NCI-H526 treated with DMSO at 0.1 percent for 48 hours (cell line): ENCODE measurements at regions not wholly inside any gene's neighbourhood (a gene's known extent, or its start where the extent isn't known, plus 50 kb on each side); places are given as distances from the start of the nearest gene placed in this dataset.
"Not testable (repeated sequence)": the region's sequence is repeated elsewhere in the genome, so short reads cannot be mapped to it uniquely, and the experiment has no call there.

Source experiments
- DNase-seq: peaks from one replicate; lab custom pipeline; 2025; lab: John Stamatoyannopoulos, UW

- no peak for DNase-seq
These were observed 378.8 kb downstream of the MED13L start for GRCh38 chr12:115898670-115899069.

- DNase-seq = no peak
These were observed 379.8 kb downstream of the MED13L start for GRCh38 chr12:115897729-115898128.

DNA sequence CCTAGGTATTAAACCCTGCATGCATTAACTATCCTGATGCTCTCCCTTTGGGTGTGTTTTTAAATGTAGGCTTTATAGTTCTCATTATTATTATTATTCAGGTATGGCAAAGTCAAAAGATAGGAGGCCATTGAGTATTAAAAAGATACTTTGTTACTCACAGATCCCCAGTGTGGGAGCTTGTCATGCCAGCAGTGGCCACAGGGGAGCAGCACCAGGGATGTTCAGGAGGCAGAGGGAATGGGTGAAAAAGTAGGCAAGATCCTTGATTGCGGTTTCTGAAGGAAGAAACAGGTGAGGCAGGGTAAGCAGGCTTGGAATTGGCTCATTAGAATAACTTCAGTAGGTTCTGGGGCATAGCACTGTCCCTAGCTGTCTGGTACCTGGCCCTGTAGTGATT, 382.2 kb downstream of the MED13L start:
- DNase-seq = no peak

- DNase-seq = no peak
These were observed 385.8 kb downstream of the MED13L start for GRCh38 chr12:115891556-115892164.

DNA sequence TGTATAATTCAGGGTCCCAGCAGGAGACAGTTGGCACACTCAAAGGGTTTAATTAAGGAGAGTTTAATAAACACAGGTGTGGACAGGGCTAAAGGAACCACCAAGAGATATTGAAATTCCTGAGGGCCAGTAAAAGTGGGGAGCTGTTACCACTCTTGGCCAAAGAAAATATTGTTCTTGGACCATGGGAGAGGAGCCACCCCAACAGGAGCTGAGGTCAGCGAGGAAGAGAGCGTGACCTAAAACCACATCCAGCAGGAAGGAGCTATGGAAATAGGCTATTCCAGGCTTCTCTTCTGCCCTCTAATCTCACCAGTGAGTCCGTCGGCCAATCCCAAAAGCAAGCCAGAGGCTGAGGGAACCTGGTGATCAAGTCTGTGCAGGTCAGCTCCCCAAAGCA, 390.8 kb downstream of the MED13L start:
- DNase-seq = no peak

- peak; percentile 11 for DNase-seq
These were observed 392.3 kb downstream of the MED13L start for GRCh38 chr12:115885040-115885690.

GRCh38 chr12:115882936-115883335, 394.6 kb downstream of the MED13L start:
- DNase-seq = no peak

GRCh38 chr12:115880238-115880637, 397.3 kb downstream of the MED13L start:
- DNase-seq = no peak

GRCh38 chr12:115879354-115879753, 398.1 kb downstream of the MED13L start:
- no peak for DNase-seq

GRCh38 chr12:115873451-115874082, 403.9 kb downstream of the MED13L start:
- DNase-seq = no peak

DNA sequence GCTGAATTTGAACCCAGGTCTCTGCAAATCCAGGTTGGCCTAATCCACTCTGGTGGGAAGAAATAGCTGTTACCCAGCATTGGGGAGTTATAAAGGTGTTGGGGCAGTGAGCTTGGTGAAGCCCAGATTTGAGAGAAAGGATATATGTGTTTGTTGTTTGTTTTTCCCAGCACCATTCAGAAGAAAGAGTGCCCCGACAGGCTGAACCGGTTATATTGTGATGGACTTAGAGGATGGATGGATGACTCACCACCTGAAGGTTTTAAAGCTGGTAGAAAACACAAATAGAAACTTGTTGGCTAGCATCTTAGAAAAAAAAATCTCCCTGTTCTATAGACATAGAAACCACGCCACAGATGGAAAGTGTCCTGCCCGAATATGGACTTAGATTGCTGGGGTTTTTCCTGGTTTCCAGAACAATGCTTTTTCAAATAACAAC, 404.6 kb downstream of the MED13L start:
- peak; percentile 30 for DNase-seq

GRCh38 chr12:115872212-115872611, 405.3 kb downstream of the MED13L start:
- no peak for DNase-seq

DNA sequence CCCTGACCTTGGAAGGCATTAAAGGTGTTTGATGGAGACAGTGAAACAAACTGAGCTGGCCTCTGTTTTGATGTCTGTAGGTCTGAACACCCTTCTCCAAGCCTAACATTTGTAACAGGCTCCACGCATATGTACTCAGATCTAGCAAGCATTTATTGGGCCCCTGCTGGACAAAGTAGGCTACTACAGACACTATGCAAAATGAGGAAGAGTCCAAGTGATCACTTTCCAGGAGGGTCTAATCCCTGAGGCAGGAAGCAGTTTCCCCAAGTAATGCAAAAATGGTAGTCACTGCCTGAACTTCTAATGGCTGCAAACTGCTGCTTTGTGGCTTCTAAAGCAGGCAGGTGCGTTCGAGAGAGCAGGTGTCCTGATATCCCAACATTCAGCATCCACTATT, 405.8 kb downstream of the MED13L start:
- DNase-seq = peak; percentile 17

- no peak for DNase-seq
These were observed 407.0 kb downstream of the MED13L start for GRCh38 chr12:115870510-115870909.

GRCh38 chr12:115870021-115870420, 407.5 kb downstream of the MED13L start:
- no peak for DNase-seq

DNA sequence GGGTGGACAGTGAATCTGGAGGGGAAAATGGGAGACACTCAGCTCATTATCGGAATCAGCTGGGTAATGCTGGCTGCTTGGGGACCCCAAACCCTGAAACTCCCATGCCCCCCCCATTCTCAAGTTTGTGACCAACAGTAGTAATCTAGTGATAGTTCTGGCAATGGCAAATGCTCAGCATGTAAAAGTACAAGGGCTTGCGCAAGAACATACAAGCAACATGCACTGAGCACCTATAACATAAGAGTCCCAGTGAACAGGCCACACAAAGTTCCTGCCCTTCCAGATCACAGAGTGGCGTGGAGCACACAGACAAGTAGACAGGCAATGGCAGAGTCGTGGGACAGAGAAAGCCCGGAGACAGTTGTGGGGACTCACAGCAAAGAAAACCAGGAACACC, 407.9 kb downstream of the MED13L start:
- no peak for DNase-seq

DNA sequence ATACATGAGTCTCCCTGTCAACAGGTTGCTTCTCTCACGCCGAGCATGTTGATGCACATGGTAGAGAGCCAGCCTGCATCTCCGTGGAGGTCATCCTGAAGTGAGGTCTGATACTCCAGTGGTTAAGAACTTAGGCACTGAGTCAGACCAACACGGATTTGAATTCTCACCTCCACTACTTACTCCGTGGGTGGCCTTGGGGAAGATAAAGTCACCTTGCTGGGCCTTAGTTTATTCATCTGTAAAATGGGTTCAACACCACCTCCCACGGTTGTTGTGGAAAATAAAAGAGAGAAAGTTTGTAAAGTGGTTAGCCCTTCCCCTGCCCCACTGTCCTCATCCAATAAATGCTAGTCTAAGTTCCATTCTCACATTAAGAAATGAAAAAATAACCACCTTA, 408.9 kb downstream of the MED13L start:
- no peak for DNase-seq

DNA sequence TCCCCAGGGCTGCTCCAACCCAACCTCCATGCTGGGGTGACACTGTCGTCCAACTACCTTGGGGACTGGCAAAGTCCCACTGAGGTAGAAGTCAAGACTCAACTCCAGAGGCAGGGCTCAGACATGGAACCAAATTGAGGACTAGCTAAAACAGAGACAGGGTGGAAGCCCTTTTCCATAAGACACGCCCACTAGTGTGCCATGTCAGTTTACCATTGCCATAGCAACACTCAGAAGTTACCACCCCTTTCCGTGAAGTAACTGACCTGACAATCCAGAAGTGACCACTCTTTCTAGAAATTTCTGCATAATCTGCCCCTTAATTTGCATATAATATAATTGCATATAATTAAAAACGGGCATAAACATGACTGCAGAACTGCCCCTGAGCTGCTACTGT, 409.6 kb downstream of the MED13L start:
- DNase-seq = no peak

DNA sequence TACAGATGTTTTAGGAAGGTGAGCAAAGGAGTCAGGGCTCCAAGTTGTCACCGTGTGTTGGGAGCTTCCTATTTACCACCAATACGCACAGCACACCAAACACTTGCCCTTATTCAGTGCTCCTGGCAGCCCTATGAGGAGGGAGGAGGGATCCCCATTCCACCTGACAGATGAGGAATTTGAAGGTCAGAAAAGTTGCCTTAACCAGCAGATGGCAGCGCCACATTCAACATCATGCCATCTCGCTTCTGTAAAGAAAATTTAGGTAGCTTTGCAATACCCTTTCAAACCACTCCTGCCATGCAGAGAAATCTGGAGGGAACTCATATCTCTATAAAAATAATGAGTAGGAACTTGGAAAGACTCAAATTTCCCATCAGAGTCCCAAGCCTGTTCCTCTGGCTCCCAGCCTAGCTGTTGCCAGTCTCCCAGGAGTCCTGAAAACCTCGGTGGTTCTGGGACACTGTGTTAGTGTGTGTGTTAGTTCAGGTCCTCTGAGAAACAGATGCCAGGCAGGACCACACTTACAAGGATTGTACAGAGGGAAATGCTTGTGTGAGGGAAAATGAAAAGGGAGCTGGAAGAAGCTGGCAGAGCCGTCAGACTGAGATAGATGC, 410.5 kb downstream of the MED13L start:
- DNase-seq = no peak

- not testable (repeated sequence) for DNase-seq
These were observed 411.2 kb downstream of the MED13L start for GRCh38 chr12:115866281-115866680.

- DNase-seq = no peak
These were observed 413.1 kb downstream of the MED13L start for GRCh38 chr12:115864396-115864795.

- no peak for DNase-seq
These were observed 416.9 kb downstream of the MED13L start for GRCh38 chr12:115860619-115861018.

DNA sequence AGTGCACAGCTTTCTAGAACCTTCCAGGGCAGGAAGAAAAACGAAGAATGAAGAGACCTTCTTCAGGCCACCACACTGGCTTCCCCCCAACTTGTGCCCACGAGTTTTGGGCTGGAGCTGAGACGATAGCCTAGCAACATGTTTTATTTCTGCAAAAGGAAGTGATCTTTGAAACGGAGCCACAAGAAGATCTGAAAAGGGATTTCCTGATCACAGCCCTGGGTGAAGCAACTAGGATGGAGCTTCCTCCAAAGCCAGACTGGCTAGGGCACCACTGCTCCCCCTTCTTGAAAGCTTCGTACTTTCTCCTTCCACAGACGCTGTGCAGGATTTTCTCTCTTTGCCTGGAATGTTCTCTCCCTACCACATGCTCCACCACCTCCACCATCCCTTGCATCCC, 418.3 kb downstream of the MED13L start:
- no peak for DNase-seq
